Astrocyte (in vitro differentiated cells and primary cell): ENCODE measurements at regions not wholly inside any gene's neighbourhood (a gene's known extent, or its start where the extent isn't known, plus 50 kb on each side); places are given as distances from the start of the nearest gene placed in this dataset.

Experiments used
- EZH2 ChIP-seq: IDR thresholded peaks from 2 replicates; pipeline ENCODE4 v1.6.1; 2012; ENCODE audit warnings: mild to moderate bottlenecking, low read length, inconsistent platforms; ENCODE audit not compliant: insufficient read depth
- TF ChIP-seq, protein P1 (sequence below): IDR thresholded peaks from 2 replicates; pipeline ENCODE4 v1.5.1; 2011; ENCODE audit warnings: low read depth, mild to moderate bottlenecking, inconsistent platforms, low read length, moderate library complexity; ENCODE audit not compliant: insufficient read depth

DNA sequence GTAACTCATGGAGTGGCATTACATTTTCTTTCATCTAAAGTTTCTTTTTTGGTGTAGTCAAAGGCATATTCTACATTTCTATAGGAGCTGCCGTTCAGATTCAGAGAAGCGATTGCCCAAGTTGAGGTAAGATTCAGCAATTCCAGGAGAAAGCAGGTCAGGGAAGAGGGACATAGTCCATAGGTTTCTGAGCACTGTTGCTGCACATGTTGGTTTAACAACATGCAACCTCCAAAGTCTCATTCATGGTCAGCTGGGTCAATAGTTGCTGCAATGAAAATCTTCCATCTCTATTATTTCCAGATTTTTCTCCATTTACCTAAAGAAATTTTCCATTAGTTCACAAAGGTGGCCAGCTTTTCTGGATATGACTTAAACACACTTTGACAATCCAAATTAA, 682.3 kb upstream of the MAN1A1 start:
- TF ChIP-seq, protein P1, sequence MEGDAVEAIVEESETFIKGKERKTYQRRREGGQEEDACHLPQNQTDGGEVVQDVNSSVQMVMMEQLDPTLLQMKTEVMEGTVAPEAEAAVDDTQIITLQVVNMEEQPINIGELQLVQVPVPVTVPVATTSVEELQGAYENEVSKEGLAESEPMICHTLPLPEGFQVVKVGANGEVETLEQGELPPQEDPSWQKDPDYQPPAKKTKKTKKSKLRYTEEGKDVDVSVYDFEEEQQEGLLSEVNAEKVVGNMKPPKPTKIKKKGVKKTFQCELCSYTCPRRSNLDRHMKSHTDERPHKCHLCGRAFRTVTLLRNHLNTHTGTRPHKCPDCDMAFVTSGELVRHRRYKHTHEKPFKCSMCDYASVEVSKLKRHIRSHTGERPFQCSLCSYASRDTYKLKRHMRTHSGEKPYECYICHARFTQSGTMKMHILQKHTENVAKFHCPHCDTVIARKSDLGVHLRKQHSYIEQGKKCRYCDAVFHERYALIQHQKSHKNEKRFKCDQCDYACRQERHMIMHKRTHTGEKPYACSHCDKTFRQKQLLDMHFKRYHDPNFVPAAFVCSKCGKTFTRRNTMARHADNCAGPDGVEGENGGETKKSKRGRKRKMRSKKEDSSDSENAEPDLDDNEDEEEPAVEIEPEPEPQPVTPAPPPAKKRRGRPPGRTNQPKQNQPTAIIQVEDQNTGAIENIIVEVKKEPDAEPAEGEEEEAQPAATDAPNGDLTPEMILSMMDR, result no peak
- TF ChIP-seq EZH2, result no peak
